VCaP (cell line): ENCODE measurements at regions not wholly inside any gene's neighbourhood (a gene's known extent, or its start where the extent isn't known, plus 50 kb on each side); places are given as distances from the start of the nearest gene placed in this dataset.

Experiments
- H3K27ac ChIP-seq: fragments of 450-650 bp; 2 replicates; pipeline ENCODE4 v1.5.1; 2017
- TF ChIP-seq, protein P1 (sequence below): fragments of 450-650 bp; conservative IDR thresholded peaks from 2 replicates; pipeline ENCODE4 v1.5.1; 2017; ENCODE audit warnings: mild to moderate bottlenecking, moderate library complexity

DNA sequence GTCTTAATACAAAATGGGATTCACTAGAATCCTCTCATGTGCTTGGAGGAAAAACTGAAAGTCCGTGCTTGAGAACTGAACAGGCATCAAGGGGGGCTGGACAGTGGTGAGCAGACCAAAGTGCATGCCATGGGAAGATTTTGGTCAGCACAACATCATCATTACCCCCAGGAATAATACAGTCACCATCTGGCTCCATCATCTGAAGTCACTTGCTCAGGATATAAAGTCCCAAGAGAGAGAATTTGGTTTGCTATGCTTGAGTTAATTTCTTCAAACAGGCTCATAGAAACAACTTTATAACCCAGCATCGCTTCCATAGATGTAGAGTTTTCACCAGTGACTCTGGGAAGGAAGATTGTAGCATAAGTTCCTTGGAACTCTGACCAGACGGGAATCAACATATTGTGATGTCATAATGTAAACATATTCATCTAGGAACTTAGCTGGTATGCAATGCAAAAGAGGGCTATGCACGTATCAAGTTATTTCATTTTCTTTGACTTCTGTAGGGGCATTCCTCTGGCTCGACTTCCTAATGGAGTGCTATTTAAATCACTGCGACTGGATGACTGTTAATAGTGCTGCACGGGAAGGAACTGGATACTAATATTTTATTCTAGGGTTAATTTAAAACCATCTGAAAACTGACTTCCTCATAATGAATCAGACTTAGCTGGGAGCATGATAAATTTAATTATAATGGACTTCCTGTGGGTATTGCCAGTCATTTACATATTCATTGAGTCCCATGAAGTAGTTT is 145.2 kb downstream of the MTRR start:
- no peak overlapping the region for H3K27ac ChIP-seq
- TF ChIP-seq, protein P1, sequence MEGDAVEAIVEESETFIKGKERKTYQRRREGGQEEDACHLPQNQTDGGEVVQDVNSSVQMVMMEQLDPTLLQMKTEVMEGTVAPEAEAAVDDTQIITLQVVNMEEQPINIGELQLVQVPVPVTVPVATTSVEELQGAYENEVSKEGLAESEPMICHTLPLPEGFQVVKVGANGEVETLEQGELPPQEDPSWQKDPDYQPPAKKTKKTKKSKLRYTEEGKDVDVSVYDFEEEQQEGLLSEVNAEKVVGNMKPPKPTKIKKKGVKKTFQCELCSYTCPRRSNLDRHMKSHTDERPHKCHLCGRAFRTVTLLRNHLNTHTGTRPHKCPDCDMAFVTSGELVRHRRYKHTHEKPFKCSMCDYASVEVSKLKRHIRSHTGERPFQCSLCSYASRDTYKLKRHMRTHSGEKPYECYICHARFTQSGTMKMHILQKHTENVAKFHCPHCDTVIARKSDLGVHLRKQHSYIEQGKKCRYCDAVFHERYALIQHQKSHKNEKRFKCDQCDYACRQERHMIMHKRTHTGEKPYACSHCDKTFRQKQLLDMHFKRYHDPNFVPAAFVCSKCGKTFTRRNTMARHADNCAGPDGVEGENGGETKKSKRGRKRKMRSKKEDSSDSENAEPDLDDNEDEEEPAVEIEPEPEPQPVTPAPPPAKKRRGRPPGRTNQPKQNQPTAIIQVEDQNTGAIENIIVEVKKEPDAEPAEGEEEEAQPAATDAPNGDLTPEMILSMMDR = no peak

DNA sequence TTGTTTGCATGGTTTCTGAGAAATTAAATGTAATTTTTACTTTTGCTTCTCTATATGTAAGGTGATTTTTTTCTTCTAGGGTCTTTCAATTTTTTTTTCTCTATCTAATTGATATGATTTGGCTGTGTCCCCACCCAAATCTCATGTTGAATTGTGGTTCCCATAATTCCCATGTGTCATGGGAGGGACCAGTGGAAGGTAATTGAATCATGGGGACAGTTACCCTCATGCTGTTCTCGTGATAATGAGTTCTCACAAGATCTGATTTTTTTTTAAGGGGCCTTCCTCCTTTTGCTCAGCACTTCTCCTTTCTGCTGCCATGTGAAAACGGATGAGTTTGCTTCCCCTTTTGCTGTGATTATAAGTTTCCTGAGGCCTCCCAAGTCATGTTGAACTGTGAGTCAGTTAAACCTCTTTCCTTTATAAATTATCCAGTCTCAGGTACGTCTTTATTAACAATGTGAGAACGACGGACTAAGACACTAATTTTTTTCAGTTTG is 150.8 kb downstream of the MTRR start:
- no peak overlapping the region for H3K27ac ChIP-seq
- TF ChIP-seq, protein P1 = no peak

DNA sequence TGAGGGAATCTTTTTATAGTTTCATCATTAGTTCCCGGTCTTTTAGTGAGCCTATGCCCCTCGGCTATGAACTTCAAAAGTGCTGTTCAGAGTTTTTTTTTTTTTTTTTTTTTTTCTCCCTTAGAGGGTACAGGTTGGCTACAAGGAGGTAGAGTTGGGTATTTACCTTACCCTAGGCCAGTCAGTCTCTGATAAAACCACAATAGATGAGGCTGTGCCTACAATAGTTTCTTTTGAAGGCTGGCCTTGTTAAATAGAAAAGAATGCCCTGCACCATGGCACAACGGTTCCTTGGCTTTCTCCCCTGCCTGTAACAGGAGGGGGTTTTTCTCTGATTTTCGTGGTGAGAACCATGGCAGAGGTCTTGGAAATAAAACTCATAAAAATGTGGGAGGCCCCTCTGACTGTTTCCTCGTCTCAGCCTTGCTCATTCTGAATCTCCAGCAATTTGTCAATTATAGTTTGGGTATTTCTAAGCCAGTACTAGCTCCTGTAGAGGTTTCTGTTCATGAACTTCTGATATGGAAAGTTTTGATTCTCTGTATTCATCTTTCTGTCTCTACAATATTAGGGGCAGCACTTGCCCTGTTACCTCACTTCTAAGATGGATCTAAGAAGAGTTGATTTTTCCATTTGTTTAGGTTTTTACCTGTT is 152.0 kb downstream of the MTRR start:
- no peak overlapping the region for H3K27ac ChIP-seq
- TF ChIP-seq, protein P1 = no peak

DNA sequence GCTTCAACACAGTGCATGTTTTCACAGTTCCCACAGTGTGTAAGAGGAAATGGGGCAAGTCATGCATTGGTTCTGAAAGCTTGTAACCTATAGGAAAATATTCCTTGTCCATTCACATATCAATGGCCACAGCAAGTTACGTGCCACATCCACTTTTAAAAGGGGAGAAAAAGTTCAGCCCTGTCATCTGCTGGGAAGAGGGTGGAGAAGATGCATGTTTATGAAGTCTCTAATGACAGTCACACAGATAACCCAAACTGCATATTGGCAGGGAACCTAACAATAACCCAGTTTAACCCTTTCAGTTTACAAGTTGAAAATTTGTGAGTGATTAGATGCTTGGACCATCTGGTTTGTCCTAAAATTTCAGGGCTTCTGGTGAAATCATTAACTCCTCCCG is 159.3 kb downstream of the MTRR start:
- TF ChIP-seq, protein P1 = no peak
- H3K27ac ChIP-seq = no peak overlapping the region

DNA sequence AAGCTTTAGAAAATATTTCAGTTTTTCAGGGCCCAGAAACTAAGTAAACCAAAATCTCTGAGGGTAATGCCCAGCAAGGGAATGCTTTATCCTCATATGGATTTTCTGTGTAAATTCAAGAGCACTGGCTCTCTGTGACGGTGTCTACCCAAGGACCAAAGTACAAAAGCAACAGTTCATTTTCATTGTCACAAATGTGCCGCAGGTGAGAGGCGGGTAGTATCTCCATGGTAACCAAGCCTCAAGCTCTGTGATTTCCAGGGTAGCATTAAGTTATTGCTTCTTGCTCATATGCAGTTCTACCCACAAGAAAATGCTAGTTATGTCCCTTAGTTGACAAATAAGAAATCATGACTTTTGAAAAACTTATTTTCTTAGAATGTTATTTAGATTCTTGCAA is 164.3 kb downstream of the MTRR start:
- no peak overlapping the region for H3K27ac ChIP-seq
- TF ChIP-seq, protein P1 = no peak

DNA sequence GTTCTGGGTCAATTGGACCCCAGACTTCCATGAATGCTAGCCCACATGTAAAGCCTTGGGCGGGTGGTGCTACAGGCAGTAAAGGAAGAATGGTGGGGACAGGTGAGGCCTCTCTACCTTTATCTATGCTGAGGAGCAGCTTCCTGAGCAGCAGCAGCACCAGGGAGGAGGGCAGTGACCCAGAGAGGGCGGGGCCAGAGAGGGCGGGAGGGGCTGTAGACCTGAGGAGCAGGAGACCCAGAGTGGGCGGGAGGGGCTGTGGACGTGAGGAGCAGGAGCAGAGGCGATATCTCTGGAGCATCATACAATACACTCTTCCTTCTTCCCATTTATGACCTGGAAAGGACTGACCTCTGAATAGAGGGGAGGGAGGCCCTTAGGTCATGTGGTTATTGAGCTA is 165.9 kb downstream of the MTRR start:
- TF ChIP-seq, protein P1 = no peak
- H3K27ac ChIP-seq = no peak overlapping the region

DNA sequence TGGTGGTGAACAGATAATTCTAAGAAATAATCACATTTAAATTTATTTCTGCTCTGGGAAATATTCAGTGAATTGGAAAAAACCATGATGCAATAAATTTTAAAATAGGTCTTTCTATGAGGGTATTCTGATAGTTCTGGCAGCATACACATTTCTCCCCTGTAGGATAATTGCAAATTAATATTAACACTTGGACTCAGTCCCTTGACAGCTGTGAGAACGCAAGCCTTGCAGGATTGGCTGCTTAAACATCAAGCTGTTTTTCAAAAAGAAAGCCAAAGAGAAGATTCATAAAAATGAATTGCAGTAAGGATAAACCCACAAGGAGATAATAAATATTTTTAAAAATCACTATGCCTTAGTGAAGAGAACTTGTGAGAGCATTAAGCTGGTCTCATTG is 180.0 kb downstream of the MTRR start:
- H3K27ac ChIP-seq = no peak overlapping the region
- TF ChIP-seq, protein P1 = no peak
